ENCODE measurements at regions not wholly inside any gene's neighbourhood (a gene's known extent, or its start where the extent isn't known, plus 50 kb on each side); places are given as distances from the start of the nearest gene placed in this dataset.
A peak's percentile ranks its signal among the peaks of the same experiment; 100 is the strongest.

- TF ChIP-seq, protein P1, sequence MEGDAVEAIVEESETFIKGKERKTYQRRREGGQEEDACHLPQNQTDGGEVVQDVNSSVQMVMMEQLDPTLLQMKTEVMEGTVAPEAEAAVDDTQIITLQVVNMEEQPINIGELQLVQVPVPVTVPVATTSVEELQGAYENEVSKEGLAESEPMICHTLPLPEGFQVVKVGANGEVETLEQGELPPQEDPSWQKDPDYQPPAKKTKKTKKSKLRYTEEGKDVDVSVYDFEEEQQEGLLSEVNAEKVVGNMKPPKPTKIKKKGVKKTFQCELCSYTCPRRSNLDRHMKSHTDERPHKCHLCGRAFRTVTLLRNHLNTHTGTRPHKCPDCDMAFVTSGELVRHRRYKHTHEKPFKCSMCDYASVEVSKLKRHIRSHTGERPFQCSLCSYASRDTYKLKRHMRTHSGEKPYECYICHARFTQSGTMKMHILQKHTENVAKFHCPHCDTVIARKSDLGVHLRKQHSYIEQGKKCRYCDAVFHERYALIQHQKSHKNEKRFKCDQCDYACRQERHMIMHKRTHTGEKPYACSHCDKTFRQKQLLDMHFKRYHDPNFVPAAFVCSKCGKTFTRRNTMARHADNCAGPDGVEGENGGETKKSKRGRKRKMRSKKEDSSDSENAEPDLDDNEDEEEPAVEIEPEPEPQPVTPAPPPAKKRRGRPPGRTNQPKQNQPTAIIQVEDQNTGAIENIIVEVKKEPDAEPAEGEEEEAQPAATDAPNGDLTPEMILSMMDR (IDR thresholded peaks at IDR 0.05; ENCODE audit: poor library complexity, severe bottlenecking) = peak; percentile 30
- TF ChIP-seq, protein P2, sequence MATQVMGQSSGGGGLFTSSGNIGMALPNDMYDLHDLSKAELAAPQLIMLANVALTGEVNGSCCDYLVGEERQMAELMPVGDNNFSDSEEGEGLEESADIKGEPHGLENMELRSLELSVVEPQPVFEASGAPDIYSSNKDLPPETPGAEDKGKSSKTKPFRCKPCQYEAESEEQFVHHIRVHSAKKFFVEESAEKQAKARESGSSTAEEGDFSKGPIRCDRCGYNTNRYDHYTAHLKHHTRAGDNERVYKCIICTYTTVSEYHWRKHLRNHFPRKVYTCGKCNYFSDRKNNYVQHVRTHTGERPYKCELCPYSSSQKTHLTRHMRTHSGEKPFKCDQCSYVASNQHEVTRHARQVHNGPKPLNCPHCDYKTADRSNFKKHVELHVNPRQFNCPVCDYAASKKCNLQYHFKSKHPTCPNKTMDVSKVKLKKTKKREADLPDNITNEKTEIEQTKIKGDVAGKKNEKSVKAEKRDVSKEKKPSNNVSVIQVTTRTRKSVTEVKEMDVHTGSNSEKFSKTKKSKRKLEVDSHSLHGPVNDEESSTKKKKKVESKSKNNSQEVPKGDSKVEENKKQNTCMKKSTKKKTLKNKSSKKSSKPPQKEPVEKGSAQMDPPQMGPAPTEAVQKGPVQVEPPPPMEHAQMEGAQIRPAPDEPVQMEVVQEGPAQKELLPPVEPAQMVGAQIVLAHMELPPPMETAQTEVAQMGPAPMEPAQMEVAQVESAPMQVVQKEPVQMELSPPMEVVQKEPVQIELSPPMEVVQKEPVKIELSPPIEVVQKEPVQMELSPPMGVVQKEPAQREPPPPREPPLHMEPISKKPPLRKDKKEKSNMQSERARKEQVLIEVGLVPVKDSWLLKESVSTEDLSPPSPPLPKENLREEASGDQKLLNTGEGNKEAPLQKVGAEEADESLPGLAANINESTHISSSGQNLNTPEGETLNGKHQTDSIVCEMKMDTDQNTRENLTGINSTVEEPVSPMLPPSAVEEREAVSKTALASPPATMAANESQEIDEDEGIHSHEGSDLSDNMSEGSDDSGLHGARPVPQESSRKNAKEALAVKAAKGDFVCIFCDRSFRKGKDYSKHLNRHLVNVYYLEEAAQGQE (IDR thresholded peaks at IDR 0.05; ENCODE audit: borderline replicate concordance) = no peak
- no peak for TF ChIP-seq SMC3 (conservative IDR thresholded peaks at IDR 0.05; ENCODE audit: poor library complexity)
- TF ChIP-seq POLR2AphosphoS5 (IDR thresholded peaks at IDR 0.05) = peak; percentile 40
These were observed 574.7 kb upstream of the PLXNA2 start for GRCh38 chr1:208818770-208819445.
